ENCODE measurements at regions not wholly inside any gene's neighbourhood (a gene's known extent, or its start where the extent isn't known, plus 50 kb on each side); places are given as distances from the start of the nearest gene placed in this dataset.

GRCh38 chr2:45293182-45293581, 283.9 kb upstream of the SIX2 start:
- TF ChIP-seq CTCF (IDR thresholded peaks at IDR 0.05) (no peak), POLR2A (IDR thresholded peaks at IDR 0.05) (no peak)

Data from ovary (tissue), 3 donors.